ENCODE measurements at regions not wholly inside any gene's neighbourhood (a gene's known extent, or its start where the extent isn't known, plus 50 kb on each side); places are given as distances from the start of the nearest gene placed in this dataset.

DNA sequence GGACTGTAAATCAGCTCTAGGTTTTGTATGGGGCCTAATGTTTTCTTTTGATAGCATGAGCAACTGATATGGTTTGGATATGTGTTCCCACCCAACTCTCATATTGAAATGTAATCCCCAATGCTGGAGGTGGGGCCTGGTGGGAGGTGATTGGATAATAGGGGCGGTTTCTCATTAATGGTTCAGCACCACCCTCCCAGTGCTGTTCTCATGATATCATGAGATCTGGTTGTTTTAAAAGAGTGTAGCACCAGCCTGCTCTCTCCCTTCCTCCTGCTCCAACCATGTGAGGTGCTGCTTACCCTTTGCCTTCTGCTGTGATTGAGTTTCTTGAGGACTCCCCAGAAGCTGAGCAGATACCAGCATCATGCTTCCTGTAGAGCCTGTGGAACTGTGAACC lies 140.2 kb upstream of the SKOR2 start:
- no peak for TF ChIP-seq ZFX (IDR thresholded peaks at IDR 0.05; ENCODE audit: borderline replicate concordance)
- TF ChIP-seq, protein P1, sequence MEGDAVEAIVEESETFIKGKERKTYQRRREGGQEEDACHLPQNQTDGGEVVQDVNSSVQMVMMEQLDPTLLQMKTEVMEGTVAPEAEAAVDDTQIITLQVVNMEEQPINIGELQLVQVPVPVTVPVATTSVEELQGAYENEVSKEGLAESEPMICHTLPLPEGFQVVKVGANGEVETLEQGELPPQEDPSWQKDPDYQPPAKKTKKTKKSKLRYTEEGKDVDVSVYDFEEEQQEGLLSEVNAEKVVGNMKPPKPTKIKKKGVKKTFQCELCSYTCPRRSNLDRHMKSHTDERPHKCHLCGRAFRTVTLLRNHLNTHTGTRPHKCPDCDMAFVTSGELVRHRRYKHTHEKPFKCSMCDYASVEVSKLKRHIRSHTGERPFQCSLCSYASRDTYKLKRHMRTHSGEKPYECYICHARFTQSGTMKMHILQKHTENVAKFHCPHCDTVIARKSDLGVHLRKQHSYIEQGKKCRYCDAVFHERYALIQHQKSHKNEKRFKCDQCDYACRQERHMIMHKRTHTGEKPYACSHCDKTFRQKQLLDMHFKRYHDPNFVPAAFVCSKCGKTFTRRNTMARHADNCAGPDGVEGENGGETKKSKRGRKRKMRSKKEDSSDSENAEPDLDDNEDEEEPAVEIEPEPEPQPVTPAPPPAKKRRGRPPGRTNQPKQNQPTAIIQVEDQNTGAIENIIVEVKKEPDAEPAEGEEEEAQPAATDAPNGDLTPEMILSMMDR (IDR thresholded peaks at IDR 0.05) = no peak
- no peak overlapping the region for H3K27ac ChIP-seq

DNA sequence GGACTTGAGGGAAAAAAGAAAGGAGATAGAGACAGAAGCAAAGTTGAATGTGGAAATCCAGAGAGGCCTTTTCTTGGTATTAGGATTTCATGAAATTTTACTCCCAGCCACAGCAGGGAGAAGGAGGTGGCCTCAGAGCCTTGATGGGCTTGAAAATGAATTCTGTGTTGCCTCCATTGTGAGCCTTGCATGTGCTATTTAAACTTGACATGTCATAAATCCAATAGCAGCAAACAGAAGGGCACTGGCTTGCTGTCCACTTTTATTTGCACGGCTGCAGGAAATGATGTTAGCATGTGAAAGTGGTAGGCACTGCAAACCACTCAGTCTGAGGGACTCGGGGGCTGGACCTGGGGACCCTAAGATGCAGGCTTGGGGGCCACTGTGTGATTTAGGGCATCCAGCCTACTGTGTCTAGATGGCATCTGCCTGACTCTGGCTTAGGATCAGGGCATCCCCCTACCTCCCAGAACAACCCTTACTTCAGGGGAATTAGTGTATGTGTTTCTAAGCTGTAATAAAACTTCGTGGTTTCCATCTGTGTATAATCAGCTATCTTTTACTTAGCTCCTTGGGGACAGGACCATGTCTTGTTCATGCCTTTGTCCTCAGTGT lies 139.1 kb upstream of the SKOR2 start:
- H3K27ac ChIP-seq = no peak overlapping the region
- TF ChIP-seq, protein P1 (IDR thresholded peaks at IDR 0.05) = no peak
- no peak for TF ChIP-seq ZFX (IDR thresholded peaks at IDR 0.05; ENCODE audit: borderline replicate concordance)

DNA sequence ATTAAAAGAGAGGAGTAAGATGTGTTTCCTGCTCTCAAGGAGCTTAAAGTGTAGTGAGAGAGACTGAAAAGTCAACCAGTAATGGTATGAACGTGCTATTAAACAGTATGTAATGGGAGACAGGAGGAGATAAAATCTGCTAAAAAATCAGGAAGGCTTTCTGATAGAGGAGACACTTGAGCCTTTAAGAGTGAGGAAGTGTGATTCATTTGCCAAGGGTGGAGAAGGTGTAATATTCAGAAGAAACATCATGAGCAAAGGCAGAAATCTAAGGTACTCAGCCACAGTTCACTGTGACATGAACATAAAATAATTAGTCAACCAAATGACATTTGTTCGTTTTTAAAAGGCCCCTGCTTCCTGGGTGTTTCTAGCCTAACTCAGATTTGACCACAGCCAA lies 137.8 kb upstream of the SKOR2 start:
- no peak overlapping the region for H3K27ac ChIP-seq
- TF ChIP-seq ZFX (IDR thresholded peaks at IDR 0.05; ENCODE audit: borderline replicate concordance) = no peak
- TF ChIP-seq, protein P1 (IDR thresholded peaks at IDR 0.05) = no peak

DNA sequence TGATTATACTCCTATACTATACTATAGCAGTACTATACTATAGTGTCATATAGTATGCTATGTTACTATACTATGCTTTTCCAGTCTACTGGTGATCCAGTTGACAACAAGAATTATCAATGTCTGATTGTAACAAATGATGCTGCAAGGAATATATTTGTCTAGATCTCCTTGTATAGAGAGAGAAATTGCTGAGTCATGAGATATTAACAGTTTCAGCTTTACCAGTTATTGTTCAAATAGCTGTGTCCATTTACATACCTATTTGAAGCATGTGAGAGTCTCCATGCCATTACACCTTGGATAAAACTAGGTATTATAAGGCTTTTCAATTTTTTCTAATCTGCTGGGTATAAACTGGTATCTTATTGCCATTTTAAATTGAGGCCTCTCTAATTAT lies 136.4 kb upstream of the SKOR2 start:
- TF ChIP-seq ZFX (IDR thresholded peaks at IDR 0.05; ENCODE audit: borderline replicate concordance) = no peak
- TF ChIP-seq, protein P1 (IDR thresholded peaks at IDR 0.05) = no peak
- H3K27ac ChIP-seq = no peak overlapping the region

GRCh38 chr18:47383729-47384128 lies 132.3 kb upstream of the SKOR2 start:
- no peak overlapping the region for H3K27ac ChIP-seq
- TF ChIP-seq, protein P1 (IDR thresholded peaks at IDR 0.05) = no peak
- TF ChIP-seq ZFX (IDR thresholded peaks at IDR 0.05; ENCODE audit: borderline replicate concordance) = no peak

- H3K27ac ChIP-seq = no peak overlapping the region
- TF ChIP-seq, protein P1 (IDR thresholded peaks at IDR 0.05) = no peak
- no peak for TF ChIP-seq ZFX (IDR thresholded peaks at IDR 0.05; ENCODE audit: borderline replicate concordance)
These were observed 130.6 kb upstream of the SKOR2 start for GRCh38 chr18:47381975-47382570.

- TF ChIP-seq, protein P1 (IDR thresholded peaks at IDR 0.05) = no peak
- TF ChIP-seq ZFX (IDR thresholded peaks at IDR 0.05; ENCODE audit: borderline replicate concordance) = no peak
- no peak overlapping the region for H3K27ac ChIP-seq
These were observed 128.7 kb upstream of the SKOR2 start for GRCh38 chr18:47380153-47380552.
